SK-N-SH (cell line): ENCODE measurements at regions not wholly inside any gene's neighbourhood (a gene's known extent, or its start where the extent isn't known, plus 50 kb on each side); places are given as distances from the start of the nearest gene placed in this dataset.
A peak's percentile ranks its signal among the peaks of the same experiment; 100 is the strongest.

Experiments used
- CTCF ChIA-PET: fragments of 300-600, 350-600 bp; formaldehyde crosslinking; extraction: SDS; loops from one replicate; lab custom pipeline; 2021; lab: Yijun Ruan, JAX
- POLR2A ChIA-PET: fragments of 350-600 bp; sonication (Branson Sonifier 250); formaldehyde crosslinking; extraction: SDS; loops from one replicate; lab custom pipeline; 2020; ENCODE audit warnings: antibody characterized with exemption, inconsistent platforms; lab: Yijun Ruan, JAX
- DNase-seq: peaks from one replicate; pipeline ENCODE4 v3.0.0; 2012
- H2AFZ ChIP-seq: fragments of 200-600 bp; sonication (generic); 2 replicates; pipeline ENCODE4 v1.8.1; 2016; ENCODE audit warnings: antibody characterized with exemption, mild to moderate bottlenecking, low read depth
- H3F3A ChIP-seq: fragments of 200-600 bp; sonication (generic); replicated peaks from 2 replicates; pipeline ENCODE3; 2016; ENCODE audit warnings: antibody characterized with exemption, mild to moderate bottlenecking; ENCODE audit not compliant: insufficient read depth
- H3K27ac ChIP-seq, 2 experiments: fragments of 200-500 bp in 1 of 2; fragments of 200-600 bp in 1 of 2; sonication (Bioruptor generic) in 1 of 2; sonication (generic), shearing (Covaris generic) in 1 of 2; 2 replicates each; pipeline versions ENCODE4 v1.5.1 to v1.6.1; 2014 to 2016; ENCODE audit warnings: low read depth in 2 of 2, inconsistent platforms in 1 of 2, low read length in 1 of 2, mild to moderate bottlenecking in 1 of 2, mixed read lengths in 1 of 2
- H3K27me3 ChIP-seq: fragments of 200-600 bp; sonication (generic), shearing (Covaris generic); 2 replicates; pipeline ENCODE4 v1.6.1; 2016; ENCODE audit warnings: mixed run types; ENCODE audit not compliant: insufficient read depth
- H3K36me3 ChIP-seq, 2 experiments: fragments of 200-500 bp in 1 of 2; fragments of 200-600 bp in 1 of 2; sonication (Bioruptor generic) in 1 of 2; sonication (generic) in 1 of 2; replicated peaks in 1 of 2; 2 replicates each; pipeline versions ENCODE3 to v1.5.1; 2014 to 2016; ENCODE audit warnings: low read length in 1 of 2, mild to moderate bottlenecking in 1 of 2; ENCODE audit not compliant: insufficient read depth in 2 of 2, control insufficient read depth in 1 of 2
- H3K4me1 ChIP-seq, 2 experiments: fragments of 200-500 bp in 1 of 2; fragments of 200-600 bp in 1 of 2; sonication (Bioruptor generic) in 1 of 2; sonication (generic), shearing (Covaris generic) in 1 of 2; 2 replicates each; pipeline versions ENCODE4 v1.5.1 to v1.6.1; 2014 to 2016; ENCODE audit warnings: low read depth in 1 of 2, low read length in 1 of 2, mixed run types in 1 of 2; ENCODE audit not compliant: insufficient read depth in 2 of 2, control insufficient read depth in 1 of 2
- H3K4me2 ChIP-seq: fragments of 200-600 bp; sonication (generic), shearing (Covaris generic); 2 replicates; pipeline ENCODE4 v1.6.1; 2017; ENCODE audit warnings: mixed run types
- H3K4me3 ChIP-seq, 2 experiments: fragments of 200-500 bp in 1 of 2; fragments of 200-600 bp in 1 of 2; sonication (Bioruptor generic) in 1 of 2; sonication (generic), shearing (Covaris generic) in 1 of 2; 2 replicates each; pipeline versions ENCODE4 v1.5.1 to v1.8.1; 2014 to 2016; ENCODE audit warnings: low read depth in 2 of 2, inconsistent platforms in 1 of 2, low read length in 1 of 2, mild to moderate bottlenecking in 1 of 2, mixed read lengths in 1 of 2, moderate library complexity in 1 of 2
- H3K79me2 ChIP-seq: fragments of 200-600 bp; sonication (generic); 2 replicates; pipeline ENCODE4 v1.8.1; 2017; ENCODE audit warnings: mild to moderate bottlenecking; ENCODE audit not compliant: insufficient read depth
- H3K9ac ChIP-seq: fragments of 200-600 bp; sonication (generic); 2 replicates; pipeline ENCODE4 v1.6.1; 2017; ENCODE audit warnings: mixed run types
- H3K9me2 ChIP-seq: fragments of 200-600 bp; sonication (generic); 2 replicates; pipeline ENCODE4 v1.6.1; 2017; ENCODE audit warnings: mixed run types
- H3K9me3 ChIP-seq: fragments of 200-600 bp; sonication (generic); 2 replicates; pipeline ENCODE4 v1.6.1; 2017; ENCODE audit warnings: mixed run types, mild to moderate bottlenecking, moderate library complexity
- H4K20me1 ChIP-seq: fragments of 200-600 bp; sonication (generic); 2 replicates; pipeline ENCODE4 v1.6.1; 2017; ENCODE audit warnings: mild to moderate bottlenecking, mixed run types; ENCODE audit not compliant: insufficient read depth
- CHD2 ChIP-seq: fragments of 150-350 bp; IDR thresholded peaks from 2 replicates; pipeline ENCODE4 v1.6.1; 2018; ENCODE audit warnings: low read length; ENCODE audit not compliant: partially characterized antibody
- CTCF ChIP-seq: fragments of 200-600 bp; sonication (generic); IDR thresholded peaks from 2 replicates; pipeline ENCODE4 v1.6.1; 2017; ENCODE audit warnings: antibody characterized with exemption, mild to moderate bottlenecking, moderate library complexity
- EP300 ChIP-seq, 2 experiments: IDR thresholded peaks; 2 replicates each; pipeline versions ENCODE4 v1.4.0 to v1.6.1; 2012; ENCODE audit warnings: borderline replicate concordance in 1 of 2, low read depth in 1 of 2, low read length in 1 of 2
- FOXM1 ChIP-seq: IDR thresholded peaks from 2 replicates; pipeline ENCODE4 v1.4.0; 2012; ENCODE audit warnings: low read depth, mild to moderate bottlenecking
- MXI1 ChIP-seq: IDR thresholded peaks from 2 replicates; pipeline ENCODE4 v1.6.1; 2012; ENCODE audit warnings: mild to moderate bottlenecking, low read depth, low read length, improper control_type of control experiment
- POLR2AphosphoS5 ChIP-seq: IDR thresholded peaks from 2 replicates; pipeline ENCODE4 v1.6.1; 2012; ENCODE audit warnings: low read depth, low read length
- RCOR1 ChIP-seq: fragments of 150-350 bp; IDR thresholded peaks from 2 replicates; pipeline ENCODE4 v1.6.1; 2017; ENCODE audit warnings: antibody characterized with exemption, low read length
- RFX5 ChIP-seq: IDR thresholded peaks from 2 replicates; pipeline ENCODE4 v1.6.1; 2012; ENCODE audit warnings: mild to moderate bottlenecking, improper control_type of control experiment, low read length
- RXRA ChIP-seq: IDR thresholded peaks from 2 replicates; pipeline ENCODE4 v1.4.0; 2012; ENCODE audit warnings: low read depth, mild to moderate bottlenecking, borderline replicate concordance
- SIN3A ChIP-seq: IDR thresholded peaks from 2 replicates; pipeline ENCODE4 v1.6.1; 2012; ENCODE audit warnings: low read depth, mild to moderate bottlenecking, low read length, moderate library complexity, borderline replicate concordance
- TAF1 ChIP-seq: IDR thresholded peaks from 2 replicates; pipeline ENCODE4 v1.6.1; 2012; ENCODE audit warnings: low read depth, mild to moderate bottlenecking, low read length, moderate library complexity, borderline replicate concordance
- TCF12 ChIP-seq: IDR thresholded peaks from 2 replicates; pipeline ENCODE4 v1.4.0; 2012
- TEAD4 ChIP-seq: IDR thresholded peaks from 2 replicates; pipeline ENCODE4 v1.4.0; 2012; ENCODE audit warnings: mild to moderate bottlenecking, borderline replicate concordance; ENCODE audit not compliant: insufficient read depth
- WGBS: methylation state at CpG from one replicate; pipeline ENCODE4 v1.1.6; 2017; ENCODE audit warnings: low lambda C conversion rate; 5-methylcytosine and 5-hydroxymethylcytosine counted together
- TF ChIP-seq, protein P1 (sequence below): IDR thresholded peaks from 2 replicates; pipeline ENCODE4 v1.4.0; 2012; ENCODE audit warnings: low read depth
- TF ChIP-seq, protein P2 (sequence below): IDR thresholded peaks from 2 replicates; pipeline ENCODE4 v1.4.0; 2012; ENCODE audit warnings: low read depth, borderline replicate concordance
- TF ChIP-seq, protein P3 (sequence below): IDR thresholded peaks from 2 replicates; pipeline ENCODE4 v1.6.1; 2012; ENCODE audit warnings: mild to moderate bottlenecking, low read depth, low read length, moderate library complexity
- TF ChIP-seq, protein P4 (sequence below): fragments of 150-350 bp; IDR thresholded peaks from 2 replicates; pipeline ENCODE4 v1.6.1; 2017; ENCODE audit warnings: antibody characterized with exemption, low read length, low read depth, borderline replicate concordance
- TF ChIP-seq, protein P5 (sequence below): IDR thresholded peaks from 2 replicates; pipeline ENCODE4; 2012

DNA sequence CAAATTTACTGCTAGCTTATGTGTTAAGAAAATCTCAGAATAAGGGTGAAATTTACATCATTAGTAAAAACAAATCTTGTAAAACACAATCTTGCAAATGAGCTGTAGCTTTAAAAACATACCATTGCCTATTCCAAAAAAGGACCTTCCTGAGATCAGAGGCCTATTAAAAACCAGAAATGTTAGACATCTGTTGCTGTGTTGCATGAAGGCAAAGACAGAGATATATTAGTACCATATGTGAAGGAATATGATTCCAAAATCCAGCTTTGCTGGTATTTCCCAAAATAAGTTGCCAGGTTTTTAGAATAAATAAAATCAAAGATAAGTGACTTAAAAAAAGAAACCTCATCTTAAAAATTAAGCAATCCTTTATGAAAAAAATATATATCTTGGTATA is 504.1 kb upstream of the CDIN1 start:
- Histone ChIP-seq H4K20me1 (no peaks in the 10 kb centered on the region), H3K27me3 (no peaks in the 10 kb centered on the region), H2AFZ (no peak overlapping the region), H3K9me3 (no peaks in the 10 kb centered on the region), H3K36me3 (no peaks in the 10 kb centered on the region), H3K79me2 (no peaks in the 10 kb centered on the region), H3K4me1 (peaks cover 0 to 2% of the 10 kb centered on the region in 2 experiments; a peak in 2 of 4 replicates), H3K9ac (no peak overlapping the region), H3K27ac (peak overlapping the region in 1 of 2 experiments; percentile 60; a peak in 2 of 4 replicates), H3K4me2 (no peak overlapping the region), H3F3A (no peaks in the 10 kb centered on the region), H3K9me2 (no peaks in the 10 kb centered on the region; the same call in 1 of the 2 replicates), H3K4me3 (no peak overlapping the region)
- CTCF ChIA-PET = no interaction called here
- DNase-seq = no peak
- POLR2A ChIA-PET = no interaction called here
- TF ChIP-seq SIN3A (no peak), TCF12 (peak; percentile 66), RCOR1 (0 out of 2 replicates have a peak, but pooled peaks have one; percentile 14), RXRA (no peak), TAF1 (no peak), RFX5 (peak; percentile 85)

- H3K4me2 ChIP-seq = no peak overlapping the region
- H3K9me3 ChIP-seq = peaks cover 20% of the 10 kb centered on the region
- H2AFZ ChIP-seq = no peak overlapping the region
- H3K79me2 ChIP-seq = no peaks in the 10 kb centered on the region
- no peak overlapping the region for H3K9ac ChIP-seq
- H3K4me3 ChIP-seq = no peak overlapping the region
- H4K20me1 ChIP-seq = no peaks in the 10 kb centered on the region
- no peaks in the 10 kb centered on the region for H3F3A ChIP-seq
- 58% methylated on average over 3 of the region's 3 CpGs for WGBS
- no peaks in the 10 kb centered on the region for H3K27me3 ChIP-seq
- POLR2A ChIA-PET = no interaction called here
- no peaks in the 10 kb centered on the region; the same call in 1 of the 2 replicates for H3K9me2 ChIP-seq
- H3K36me3 ChIP-seq = no peaks in the 10 kb centered on the region
- H3K27ac ChIP-seq = no peak overlapping the region
- CTCF ChIA-PET = no interaction called here
- DNase-seq = no peak
- peaks cover 0 to 2% of the 10 kb centered on the region in 2 experiments; a peak in 2 of 4 replicates for H3K4me1 ChIP-seq
- TF ChIP-seq, protein P1, sequence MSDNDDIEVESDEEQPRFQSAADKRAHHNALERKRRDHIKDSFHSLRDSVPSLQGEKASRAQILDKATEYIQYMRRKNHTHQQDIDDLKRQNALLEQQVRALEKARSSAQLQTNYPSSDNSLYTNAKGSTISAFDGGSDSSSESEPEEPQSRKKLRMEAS = no peak
- no peak for TF ChIP-seq CTCF
- TF ChIP-seq MXI1 = no peak
- TF ChIP-seq, protein P2, sequence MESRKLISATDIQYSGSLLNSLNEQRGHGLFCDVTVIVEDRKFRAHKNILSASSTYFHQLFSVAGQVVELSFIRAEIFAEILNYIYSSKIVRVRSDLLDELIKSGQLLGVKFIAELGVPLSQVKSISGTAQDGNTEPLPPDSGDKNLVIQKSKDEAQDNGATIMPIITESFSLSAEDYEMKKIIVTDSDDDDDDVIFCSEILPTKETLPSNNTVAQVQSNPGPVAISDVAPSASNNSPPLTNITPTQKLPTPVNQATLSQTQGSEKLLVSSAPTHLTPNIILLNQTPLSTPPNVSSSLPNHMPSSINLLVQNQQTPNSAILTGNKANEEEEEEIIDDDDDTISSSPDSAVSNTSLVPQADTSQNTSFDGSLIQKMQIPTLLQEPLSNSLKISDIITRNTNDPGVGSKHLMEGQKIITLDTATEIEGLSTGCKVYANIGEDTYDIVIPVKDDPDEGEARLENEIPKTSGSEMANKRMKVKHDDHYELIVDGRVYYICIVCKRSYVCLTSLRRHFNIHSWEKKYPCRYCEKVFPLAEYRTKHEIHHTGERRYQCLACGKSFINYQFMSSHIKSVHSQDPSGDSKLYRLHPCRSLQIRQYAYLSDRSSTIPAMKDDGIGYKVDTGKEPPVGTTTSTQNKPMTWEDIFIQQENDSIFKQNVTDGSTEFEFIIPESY = no peak
- no peak for TF ChIP-seq FOXM1
- TF ChIP-seq, protein P3, sequence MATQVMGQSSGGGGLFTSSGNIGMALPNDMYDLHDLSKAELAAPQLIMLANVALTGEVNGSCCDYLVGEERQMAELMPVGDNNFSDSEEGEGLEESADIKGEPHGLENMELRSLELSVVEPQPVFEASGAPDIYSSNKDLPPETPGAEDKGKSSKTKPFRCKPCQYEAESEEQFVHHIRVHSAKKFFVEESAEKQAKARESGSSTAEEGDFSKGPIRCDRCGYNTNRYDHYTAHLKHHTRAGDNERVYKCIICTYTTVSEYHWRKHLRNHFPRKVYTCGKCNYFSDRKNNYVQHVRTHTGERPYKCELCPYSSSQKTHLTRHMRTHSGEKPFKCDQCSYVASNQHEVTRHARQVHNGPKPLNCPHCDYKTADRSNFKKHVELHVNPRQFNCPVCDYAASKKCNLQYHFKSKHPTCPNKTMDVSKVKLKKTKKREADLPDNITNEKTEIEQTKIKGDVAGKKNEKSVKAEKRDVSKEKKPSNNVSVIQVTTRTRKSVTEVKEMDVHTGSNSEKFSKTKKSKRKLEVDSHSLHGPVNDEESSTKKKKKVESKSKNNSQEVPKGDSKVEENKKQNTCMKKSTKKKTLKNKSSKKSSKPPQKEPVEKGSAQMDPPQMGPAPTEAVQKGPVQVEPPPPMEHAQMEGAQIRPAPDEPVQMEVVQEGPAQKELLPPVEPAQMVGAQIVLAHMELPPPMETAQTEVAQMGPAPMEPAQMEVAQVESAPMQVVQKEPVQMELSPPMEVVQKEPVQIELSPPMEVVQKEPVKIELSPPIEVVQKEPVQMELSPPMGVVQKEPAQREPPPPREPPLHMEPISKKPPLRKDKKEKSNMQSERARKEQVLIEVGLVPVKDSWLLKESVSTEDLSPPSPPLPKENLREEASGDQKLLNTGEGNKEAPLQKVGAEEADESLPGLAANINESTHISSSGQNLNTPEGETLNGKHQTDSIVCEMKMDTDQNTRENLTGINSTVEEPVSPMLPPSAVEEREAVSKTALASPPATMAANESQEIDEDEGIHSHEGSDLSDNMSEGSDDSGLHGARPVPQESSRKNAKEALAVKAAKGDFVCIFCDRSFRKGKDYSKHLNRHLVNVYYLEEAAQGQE = no peak
- TF ChIP-seq CHD2 = no peak
- TF ChIP-seq, protein P4, sequence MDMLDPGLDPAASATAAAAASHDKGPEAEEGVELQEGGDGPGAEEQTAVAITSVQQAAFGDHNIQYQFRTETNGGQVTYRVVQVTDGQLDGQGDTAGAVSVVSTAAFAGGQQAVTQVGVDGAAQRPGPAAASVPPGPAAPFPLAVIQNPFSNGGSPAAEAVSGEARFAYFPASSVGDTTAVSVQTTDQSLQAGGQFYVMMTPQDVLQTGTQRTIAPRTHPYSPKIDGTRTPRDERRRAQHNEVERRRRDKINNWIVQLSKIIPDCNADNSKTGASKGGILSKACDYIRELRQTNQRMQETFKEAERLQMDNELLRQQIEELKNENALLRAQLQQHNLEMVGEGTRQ = no peak
- TF ChIP-seq, protein P5, sequence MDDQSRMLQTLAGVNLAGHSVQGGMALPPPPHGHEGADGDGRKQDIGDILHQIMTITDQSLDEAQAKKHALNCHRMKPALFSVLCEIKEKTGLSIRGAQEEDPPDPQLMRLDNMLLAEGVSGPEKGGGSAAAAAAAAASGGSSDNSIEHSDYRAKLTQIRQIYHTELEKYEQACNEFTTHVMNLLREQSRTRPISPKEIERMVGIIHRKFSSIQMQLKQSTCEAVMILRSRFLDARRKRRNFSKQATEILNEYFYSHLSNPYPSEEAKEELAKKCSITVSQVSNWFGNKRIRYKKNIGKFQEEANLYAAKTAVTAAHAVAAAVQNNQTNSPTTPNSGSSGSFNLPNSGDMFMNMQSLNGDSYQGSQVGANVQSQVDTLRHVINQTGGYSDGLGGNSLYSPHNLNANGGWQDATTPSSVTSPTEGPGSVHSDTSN = no peak
- no peak for TF ChIP-seq TEAD4
- no peak for TF ChIP-seq EP300 (IDR thresholded peaks at IDR 0.05; ENCODE audit: borderline replicate concordance in 1 of 2, low read depth in 1 of 2, low read length in 1 of 2)
- TF ChIP-seq POLR2AphosphoS5 = no peak
- TF ChIP-seq TCF12 = no peak
- TF ChIP-seq SIN3A = no peak
Measured at GRCh38 chr15:36079021-36079420, 500.4 kb upstream of the CDIN1 start.
